ENCODE measurements at regions not wholly inside any gene's neighbourhood (a gene's known extent, or its start where the extent isn't known, plus 50 kb on each side); places are given as distances from the start of the nearest gene placed in this dataset.

- no peak overlapping the region for H3K4me3 ChIP-seq (ENCODE audit: low read depth, low read length)
- TF ChIP-seq CTCF (IDR thresholded peaks at IDR 0.05; ENCODE audit: low read depth, low read length), result no peak
These were observed 191.1 kb upstream of the TSC22D2 start for GRCh38 chr3:150216866-150217600.

GRCh38 chr3:150216041-150216811, 191.9 kb upstream of the TSC22D2 start:
- H3K4me3 ChIP-seq (ENCODE audit: low read depth, low read length), result no peak overlapping the region
- TF ChIP-seq CTCF (IDR thresholded peaks at IDR 0.05; ENCODE audit: low read depth, low read length), result no peak

GRCh38 chr3:150215616-150216015, 192.5 kb upstream of the TSC22D2 start:
- TF ChIP-seq CTCF (IDR thresholded peaks at IDR 0.05; ENCODE audit: low read depth, low read length), result no peak

GRCh38 chr3:150213577-150213976, 194.5 kb upstream of the TSC22D2 start:
- no peak overlapping the region for H3K4me3 ChIP-seq (ENCODE audit: low read depth, low read length)
- TF ChIP-seq CTCF (IDR thresholded peaks at IDR 0.05; ENCODE audit: low read depth, low read length), result no peak

More at GRCh38 chr3:150215616-150216015, 192.5 kb upstream of the TSC22D2 start:
- H3K4me3 ChIP-seq (ENCODE audit: low read depth, low read length), result no peak overlapping the region

- no peak overlapping the region for H3K4me3 ChIP-seq (ENCODE audit: low read depth, low read length)
- TF ChIP-seq CTCF (IDR thresholded peaks at IDR 0.05; ENCODE audit: low read depth, low read length), result no peak
These were observed 197.5 kb upstream of the TSC22D2 start for GRCh38 chr3:150210461-150211110.

- H3K4me3 ChIP-seq (ENCODE audit: low read depth, low read length), result no peak overlapping the region
- no peak for TF ChIP-seq CTCF (IDR thresholded peaks at IDR 0.05; ENCODE audit: low read depth, low read length)
These were observed 204.8 kb upstream of the TSC22D2 start for GRCh38 chr3:150203273-150203672.

GRCh38 chr3:150202711-150203110, 205.4 kb upstream of the TSC22D2 start:
- H3K4me3 ChIP-seq (ENCODE audit: low read depth, low read length), result no peak overlapping the region
- TF ChIP-seq CTCF (IDR thresholded peaks at IDR 0.05; ENCODE audit: low read depth, low read length), result no peak

All from WI38 (cell line).